Activated gamma-delta T cell (primary cell): ENCODE measurements at regions not wholly inside any gene's neighbourhood (a gene's known extent, or its start where the extent isn't known, plus 50 kb on each side); places are given as distances from the start of the nearest gene placed in this dataset.
"Not testable (repeated sequence)": the region's sequence is repeated elsewhere in the genome, so short reads cannot be mapped to it uniquely, and the experiment has no call there.

Source experiments
- DNase-seq: peaks from one replicate; lab custom pipeline; 2025; lab: John Stamatoyannopoulos, UW

GRCh38 chr3:82618594-82618993, 857.1 kb upstream of the GBE1 start:
- DNase-seq = no peak

DNA sequence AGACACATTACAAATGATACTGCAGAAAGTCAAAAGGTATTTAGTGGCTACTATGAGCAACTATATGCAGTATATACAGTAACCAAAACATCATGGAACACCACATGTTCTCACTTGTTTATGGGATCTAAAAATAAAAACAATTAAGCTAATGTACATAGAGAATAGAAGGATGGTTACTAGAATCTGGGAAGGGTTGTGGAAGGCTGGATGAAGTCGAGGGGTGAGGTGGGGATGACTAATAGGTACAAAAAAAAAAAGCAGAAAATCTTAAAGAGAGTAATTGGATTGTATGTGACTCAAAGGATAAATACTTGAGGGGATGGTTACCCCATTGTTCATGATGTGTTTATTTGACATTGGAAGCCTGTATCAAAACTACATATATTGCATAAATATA, 848.8 kb upstream of the GBE1 start:
- no peak for DNase-seq

DNA sequence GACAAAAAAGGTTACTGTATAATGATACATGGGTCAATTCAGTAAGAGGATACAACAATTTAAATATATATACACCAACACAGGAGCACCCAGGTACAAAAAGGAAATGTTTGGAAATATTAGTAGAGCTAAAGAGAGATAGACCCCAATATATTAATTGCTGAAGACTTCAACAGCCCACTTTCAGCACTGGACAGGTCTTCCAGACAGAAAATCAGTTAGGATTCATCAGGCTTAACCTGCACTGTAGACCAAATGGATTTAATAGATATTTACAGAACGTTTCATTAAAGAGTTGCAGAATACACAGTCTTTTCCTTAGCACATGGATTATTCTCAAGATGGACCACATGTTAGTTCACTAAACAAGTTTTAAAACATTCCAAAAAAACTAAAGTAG, 845.9 kb upstream of the GBE1 start:
- no peak for DNase-seq

GRCh38 chr3:82596805-82597204, 835.4 kb upstream of the GBE1 start:
- no peak for DNase-seq

DNA sequence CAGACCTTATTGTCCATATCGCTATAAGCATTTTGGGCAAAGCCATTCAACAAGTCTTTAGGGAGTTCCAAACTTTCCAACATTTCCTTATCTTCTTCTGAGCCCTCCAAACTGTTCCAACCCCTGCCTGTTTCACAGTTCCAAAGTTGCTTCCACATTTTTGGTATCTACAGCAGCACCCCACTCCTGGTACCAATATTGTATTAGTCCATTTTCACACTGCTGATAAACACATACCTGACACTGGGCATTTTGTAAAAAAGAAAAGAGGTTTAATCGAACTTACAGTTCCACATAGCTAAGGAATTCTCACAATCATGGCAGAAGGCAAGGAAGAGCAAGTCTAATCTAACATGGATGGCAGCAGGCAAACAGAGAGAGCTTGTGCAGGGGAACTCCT, 834.1 kb upstream of the GBE1 start:
- DNase-seq = no peak

DNA sequence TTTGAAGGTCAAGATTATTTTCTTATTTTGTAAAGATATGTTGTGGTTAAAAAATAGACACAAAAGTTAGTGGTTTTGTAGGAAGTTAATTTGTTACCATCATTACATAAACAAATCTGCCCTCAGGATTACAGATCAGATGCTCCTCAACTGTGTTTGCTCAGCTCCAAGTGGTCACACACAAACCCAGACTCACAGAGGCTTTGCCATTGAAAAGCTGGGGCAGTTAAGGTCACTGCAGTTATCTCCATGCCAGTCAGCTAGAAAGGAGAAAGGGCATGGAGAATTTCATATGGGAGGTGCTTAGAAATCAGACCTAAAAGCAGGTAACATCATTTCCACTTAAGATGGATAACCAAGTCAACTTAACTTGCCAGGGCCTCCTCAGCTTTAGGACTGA, 825.7 kb upstream of the GBE1 start:
- DNase-seq = no peak

GRCh38 chr3:82586414-82586813, 825.0 kb upstream of the GBE1 start:
- no peak for DNase-seq

DNA sequence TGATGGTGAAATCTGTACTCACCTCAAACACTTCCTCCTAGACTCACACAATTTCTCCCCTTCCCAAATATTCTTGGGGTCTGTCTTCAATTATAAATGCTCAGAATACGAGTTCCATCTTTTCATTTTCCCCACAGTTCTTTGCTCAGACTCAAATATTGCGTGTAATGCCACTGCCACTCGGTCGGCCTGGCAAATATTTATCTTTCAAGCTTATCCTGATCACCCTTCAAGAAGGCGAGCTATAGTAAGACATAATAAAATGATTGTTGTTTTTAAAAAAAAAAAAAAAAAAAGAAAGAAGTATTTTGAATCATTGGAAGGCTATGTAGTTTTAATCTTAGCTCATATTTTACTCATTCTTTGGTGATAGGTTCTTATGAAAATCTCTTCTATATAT, 824.6 kb upstream of the GBE1 start:
- DNase-seq = not testable (repeated sequence)

GRCh38 chr3:82585591-82585990, 824.1 kb upstream of the GBE1 start:
- not testable (repeated sequence) for DNase-seq

- not testable (repeated sequence) for DNase-seq
These were observed 823.4 kb upstream of the GBE1 start for GRCh38 chr3:82584861-82585260.

GRCh38 chr3:82584415-82584814, 823.0 kb upstream of the GBE1 start:
- peak; percentile 10 for DNase-seq

DNA sequence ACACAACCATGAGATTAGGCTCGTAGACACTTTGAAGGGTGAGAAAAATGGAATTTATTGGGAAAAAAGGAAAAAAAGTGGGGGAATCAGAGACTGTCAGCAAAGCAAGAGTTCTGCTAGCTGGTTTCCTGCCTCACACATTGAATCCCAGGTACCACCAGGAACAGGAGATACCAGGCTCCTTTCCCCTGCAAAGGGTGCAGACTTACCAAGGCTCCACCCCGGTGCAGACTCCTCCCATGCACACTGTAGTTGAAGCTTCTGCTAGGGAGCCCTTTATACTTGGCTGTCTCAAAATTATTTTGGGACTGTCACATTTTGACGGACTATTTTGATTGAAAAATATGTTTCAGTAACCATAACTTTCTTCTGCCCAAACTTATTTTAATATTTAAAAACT, 819.9 kb upstream of the GBE1 start:
- DNase-seq = no peak

GRCh38 chr3:82572721-82573120, 811.3 kb upstream of the GBE1 start:
- DNase-seq = no peak

- no peak for DNase-seq
These were observed 807.4 kb upstream of the GBE1 start for GRCh38 chr3:82568776-82569338.

DNA sequence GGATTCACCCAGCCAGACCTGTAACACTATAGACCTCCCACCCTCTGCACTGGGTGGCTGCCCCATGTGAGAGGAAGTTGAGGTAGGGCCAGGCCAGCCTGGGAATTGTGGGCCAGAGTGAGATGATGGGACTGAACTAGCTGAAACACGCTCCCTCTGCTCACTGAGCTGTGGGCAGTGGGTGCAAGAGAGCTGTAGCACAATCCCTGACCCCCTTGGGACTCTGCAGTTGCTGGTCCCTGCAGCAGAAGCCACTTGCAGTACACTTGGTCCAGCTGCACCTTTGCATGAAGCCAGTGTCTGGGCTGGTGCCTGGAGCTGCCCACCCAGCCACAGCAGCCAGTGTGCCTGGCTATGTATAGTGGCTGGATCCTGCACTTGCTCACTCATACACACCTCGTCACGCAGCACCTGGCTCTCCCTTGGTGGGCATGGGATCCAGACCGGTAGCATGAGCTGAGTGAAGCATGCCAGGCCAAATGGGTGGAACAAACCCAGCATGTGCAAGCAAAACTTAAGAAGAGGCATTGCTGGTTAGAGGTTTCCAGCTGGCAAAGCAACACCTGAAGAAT, 805.7 kb upstream of the GBE1 start:
- no peak for DNase-seq

DNA sequence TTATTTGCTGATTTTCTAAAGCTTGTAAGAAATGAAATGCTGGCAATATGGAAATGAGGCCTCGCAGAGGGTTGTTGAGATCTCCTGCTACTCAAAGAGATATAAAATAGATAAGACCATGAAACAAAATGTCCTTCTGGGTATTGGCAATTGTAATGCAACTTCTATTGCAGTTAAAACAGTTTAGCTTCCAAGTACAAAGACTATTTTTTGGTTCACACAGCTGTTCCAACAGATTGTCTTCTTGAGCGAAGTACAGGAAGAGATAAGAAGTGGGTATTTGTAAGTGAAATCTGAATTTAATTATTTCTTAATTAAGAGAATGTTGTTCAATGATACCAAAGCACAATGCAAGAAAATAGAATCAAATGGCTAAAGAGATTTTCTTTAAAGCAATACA, 801.5 kb upstream of the GBE1 start:
- DNase-seq = no peak

DNA sequence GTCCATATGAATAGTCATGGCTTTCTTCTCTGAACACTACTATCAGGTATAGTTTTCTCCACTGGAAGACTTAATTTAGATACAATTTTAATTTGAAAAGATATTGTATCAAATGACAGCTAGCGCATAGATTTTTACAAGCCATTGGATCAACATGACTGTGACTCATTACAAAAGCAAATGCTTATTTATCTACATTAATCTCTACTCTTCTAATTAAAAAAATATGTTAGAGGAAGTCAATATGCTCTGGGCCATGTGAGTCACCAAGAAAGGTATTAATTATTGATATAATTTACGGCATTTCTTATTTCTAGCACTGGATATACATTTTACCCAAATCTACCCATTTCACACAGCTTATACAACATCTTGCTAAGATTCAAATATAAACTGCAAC, 800.3 kb upstream of the GBE1 start:
- DNase-seq = no peak

- no peak for DNase-seq
These were observed 796.6 kb upstream of the GBE1 start for GRCh38 chr3:82558081-82558480.

DNA sequence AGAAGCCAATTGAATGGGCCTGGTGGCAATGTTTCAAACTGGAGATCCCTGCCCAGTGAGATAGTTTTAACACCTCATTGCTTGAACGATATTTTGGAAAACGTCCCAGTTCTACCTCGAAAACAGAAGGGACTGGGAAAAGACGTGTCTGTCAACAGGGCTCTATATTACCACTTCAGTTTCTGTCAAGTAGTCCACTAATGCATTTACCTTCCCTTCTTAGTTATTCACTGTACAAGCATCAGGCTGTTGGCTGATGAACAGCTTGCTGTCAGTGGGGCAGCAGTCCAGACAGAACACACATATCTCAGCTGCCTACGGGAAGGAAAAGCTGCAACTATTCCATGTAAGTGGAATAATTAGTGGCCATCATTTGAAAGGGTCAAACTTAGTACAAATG, 794.7 kb upstream of the GBE1 start:
- DNase-seq = no peak

- not testable (repeated sequence) for DNase-seq
These were observed 781.1 kb upstream of the GBE1 start for GRCh38 chr3:82542556-82542955.

GRCh38 chr3:82521657-82522056, 760.2 kb upstream of the GBE1 start:
- no peak for DNase-seq

- DNase-seq = no peak
These were observed 759.4 kb upstream of the GBE1 start for GRCh38 chr3:82520846-82521245.

GRCh38 chr3:82509951-82510603, 748.6 kb upstream of the GBE1 start:
- no peak for DNase-seq
